BJ (cell line): ENCODE measurements at regions not wholly inside any gene's neighbourhood (a gene's known extent, or its start where the extent isn't known, plus 50 kb on each side); places are given as distances from the start of the nearest gene placed in this dataset.

Experiments
- CTCF ChIA-PET: fragments of 350-600 bp; formaldehyde crosslinking; extraction: SDS; loops from one replicate; lab custom pipeline; 2021; ENCODE audit warnings: antibody characterized with exemption, inconsistent platforms; lab: Yijun Ruan, JAX
- POLR2A ChIA-PET: fragments of 300-600 bp; sonication (Branson Sonifier 250); formaldehyde crosslinking; extraction: SDS; loops from one replicate; lab custom pipeline; 2021; ENCODE audit warnings: antibody characterized with exemption; lab: Charles Lee
- DNase-seq: peaks from one replicate; pipeline ENCODE4 v3.0.0-alpha.2; 2011; ENCODE audit warnings: low read depth
- H3K27me3 ChIP-seq: 2 replicates; pipeline ENCODE4 v1.6.0; 2011; ENCODE audit warnings: low read length; ENCODE audit not compliant: control insufficient read depth, insufficient read depth
- H3K36me3 ChIP-seq: 2 replicates; pipeline ENCODE4 v1.5.1; 2011; ENCODE audit warnings: low read length; ENCODE audit not compliant: control insufficient read depth, insufficient read depth
- H3K4me3 ChIP-seq: 2 replicates; pipeline ENCODE4 v1.5.1; 2011; ENCODE audit warnings: low read depth, mild to moderate bottlenecking, control low read depth, low read length
- TF ChIP-seq, protein P1 (sequence below): IDR thresholded peaks from 2 replicates; pipeline ENCODE4 v1.5.1; 2011; ENCODE audit warnings: low read depth, mild to moderate bottlenecking, control low read depth, inconsistent platforms, low read length, moderate library complexity; ENCODE audit not compliant: insufficient read depth

DNA sequence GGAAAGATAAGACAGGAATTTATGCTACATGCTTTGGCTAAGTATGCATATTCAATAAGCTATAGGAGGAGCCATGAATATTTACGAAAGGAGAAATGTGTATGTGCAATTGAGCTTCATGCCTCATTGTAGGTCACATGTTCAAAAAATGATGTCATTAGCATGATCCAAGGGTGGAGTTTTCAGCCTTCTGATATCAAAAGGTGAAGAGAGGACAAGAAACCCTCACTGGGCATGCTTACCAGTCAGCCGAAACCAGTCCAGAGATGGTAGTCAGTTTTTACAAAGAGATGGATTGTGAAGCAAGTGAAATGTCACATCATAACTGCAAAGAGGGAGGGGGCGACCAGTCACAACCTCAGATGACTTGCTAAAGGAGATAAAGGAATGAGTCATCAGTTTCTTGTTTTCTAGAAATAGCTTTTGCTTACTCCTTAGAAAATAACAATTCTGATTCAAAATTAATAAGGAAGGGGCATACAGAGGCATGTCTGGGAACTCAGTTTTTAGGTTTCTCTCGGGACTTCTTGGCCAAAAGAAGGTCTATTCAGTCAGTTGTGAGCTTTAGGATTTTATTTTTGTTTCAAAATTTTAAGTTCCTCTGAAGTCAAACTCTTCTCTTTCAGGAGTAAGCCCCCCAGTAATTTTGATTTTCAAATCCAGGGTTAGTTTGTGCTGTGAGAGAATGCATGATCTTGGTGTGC is 1067.8 kb upstream of the EDIL3 start:
- no peak for DNase-seq
- no peak overlapping the region for H3K4me3 ChIP-seq
- H3K36me3 ChIP-seq = no peaks in the 10 kb centered on the region
- no peaks in the 10 kb centered on the region for H3K27me3 ChIP-seq
- CTCF ChIA-PET = no interaction called here
- TF ChIP-seq, protein P1, sequence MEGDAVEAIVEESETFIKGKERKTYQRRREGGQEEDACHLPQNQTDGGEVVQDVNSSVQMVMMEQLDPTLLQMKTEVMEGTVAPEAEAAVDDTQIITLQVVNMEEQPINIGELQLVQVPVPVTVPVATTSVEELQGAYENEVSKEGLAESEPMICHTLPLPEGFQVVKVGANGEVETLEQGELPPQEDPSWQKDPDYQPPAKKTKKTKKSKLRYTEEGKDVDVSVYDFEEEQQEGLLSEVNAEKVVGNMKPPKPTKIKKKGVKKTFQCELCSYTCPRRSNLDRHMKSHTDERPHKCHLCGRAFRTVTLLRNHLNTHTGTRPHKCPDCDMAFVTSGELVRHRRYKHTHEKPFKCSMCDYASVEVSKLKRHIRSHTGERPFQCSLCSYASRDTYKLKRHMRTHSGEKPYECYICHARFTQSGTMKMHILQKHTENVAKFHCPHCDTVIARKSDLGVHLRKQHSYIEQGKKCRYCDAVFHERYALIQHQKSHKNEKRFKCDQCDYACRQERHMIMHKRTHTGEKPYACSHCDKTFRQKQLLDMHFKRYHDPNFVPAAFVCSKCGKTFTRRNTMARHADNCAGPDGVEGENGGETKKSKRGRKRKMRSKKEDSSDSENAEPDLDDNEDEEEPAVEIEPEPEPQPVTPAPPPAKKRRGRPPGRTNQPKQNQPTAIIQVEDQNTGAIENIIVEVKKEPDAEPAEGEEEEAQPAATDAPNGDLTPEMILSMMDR = no peak
- POLR2A ChIA-PET = no interaction called here

DNA sequence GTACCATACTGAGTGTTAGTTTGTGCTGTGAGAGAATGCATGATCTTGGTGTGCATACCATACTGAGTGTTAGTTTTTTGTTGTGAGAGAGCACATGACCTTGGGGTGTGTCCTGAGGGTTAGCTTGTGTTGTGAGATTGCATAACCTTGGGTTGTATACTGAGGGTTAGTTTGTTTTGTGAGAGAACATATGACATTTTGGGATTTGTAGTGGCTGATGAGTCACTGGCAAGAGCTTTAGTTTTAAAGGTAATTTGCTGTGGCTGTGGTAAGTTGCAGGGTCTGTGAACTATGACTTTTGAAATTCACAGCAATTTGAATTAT is 1068.3 kb upstream of the EDIL3 start:
- H3K36me3 ChIP-seq = no peaks in the 10 kb centered on the region
- TF ChIP-seq, protein P1 = no peak
- no peaks in the 10 kb centered on the region for H3K27me3 ChIP-seq
- H3K4me3 ChIP-seq = no peak overlapping the region
- no peak for DNase-seq
- ChIA-PET POLR2A (no interaction called here), CTCF (no interaction called here)

DNA sequence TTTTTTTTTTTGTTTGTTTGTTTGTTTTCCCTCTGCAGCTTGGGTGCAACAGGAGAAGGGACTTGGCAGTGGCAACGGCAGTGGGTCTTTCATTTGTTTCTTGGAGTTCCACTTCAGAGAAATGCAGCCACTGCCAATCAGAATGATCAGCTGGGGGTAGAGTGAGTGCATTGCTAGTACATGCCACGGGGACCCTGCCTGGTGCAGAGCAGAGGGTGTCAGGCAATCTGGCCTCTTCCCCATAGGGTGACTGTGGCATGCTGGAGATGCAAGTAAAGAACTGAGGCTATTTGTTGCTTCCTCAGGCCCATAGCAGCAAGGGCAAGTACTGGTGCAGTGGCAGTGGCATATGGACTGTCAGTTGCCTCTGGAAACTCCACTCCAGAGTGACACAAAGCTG is 1073.6 kb upstream of the EDIL3 start:
- no peak for DNase-seq
- Histone ChIP-seq H3K4me3 (no peak overlapping the region), H3K27me3 (no peaks in the 10 kb centered on the region), H3K36me3 (no peaks in the 10 kb centered on the region)
- POLR2A ChIA-PET = no interaction called here
- TF ChIP-seq, protein P1 = no peak
- CTCF ChIA-PET = no interaction called here

DNA sequence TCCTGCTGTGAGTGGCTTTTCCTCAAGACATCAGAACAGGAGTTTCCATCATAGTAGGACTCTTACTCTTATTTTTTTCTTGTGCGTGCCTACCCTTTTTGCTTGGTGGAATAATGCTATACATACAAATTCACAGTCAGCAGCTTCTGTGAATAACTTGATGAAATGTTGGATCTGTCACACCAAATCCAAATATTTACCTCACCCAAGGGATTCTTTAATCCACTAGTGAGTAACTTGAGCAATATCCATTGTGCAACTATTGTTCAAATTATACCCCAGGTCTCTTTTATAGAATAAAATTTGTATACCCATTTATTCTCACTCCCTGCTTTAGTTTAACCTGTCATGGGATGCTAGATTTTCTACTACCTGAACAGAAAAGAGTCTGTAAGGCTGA is 1078.3 kb upstream of the EDIL3 start:
- no peak for DNase-seq
- Histone ChIP-seq H3K36me3 (no peaks in the 10 kb centered on the region), H3K4me3 (no peak overlapping the region), H3K27me3 (no peaks in the 10 kb centered on the region)
- CTCF ChIA-PET = no interaction called here
- POLR2A ChIA-PET = no interaction called here
- TF ChIP-seq, protein P1 = no peak

DNA sequence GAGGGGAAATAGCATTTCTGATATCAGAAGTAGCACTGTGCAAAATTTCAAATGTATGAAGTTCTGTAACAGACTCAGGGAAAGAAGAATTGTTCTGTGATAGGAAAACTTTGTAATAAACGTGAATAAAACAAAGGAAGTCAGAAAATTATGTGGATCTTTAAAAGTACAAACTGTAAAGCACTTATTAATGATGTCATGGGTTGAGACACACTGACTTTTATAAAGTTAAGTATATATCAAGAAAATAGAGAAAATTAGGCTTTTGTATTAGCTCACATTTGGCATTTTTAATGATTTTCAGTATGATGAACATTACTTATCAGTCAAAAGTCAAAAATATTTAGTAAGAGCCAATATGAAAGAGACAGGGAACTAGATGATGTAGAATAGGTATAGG is 1081.7 kb upstream of the EDIL3 start:
- Histone ChIP-seq H3K27me3 (no peaks in the 10 kb centered on the region), H3K4me3 (no peak overlapping the region), H3K36me3 (no peaks in the 10 kb centered on the region)
- POLR2A ChIA-PET = no interaction called here
- DNase-seq = no peak
- CTCF ChIA-PET = no interaction called here
- TF ChIP-seq, protein P1 = no peak
